HG03575 (cell line): ENCODE measurements at regions not wholly inside any gene's neighbourhood (a gene's known extent, or its start where the extent isn't known, plus 50 kb on each side); places are given as distances from the start of the nearest gene placed in this dataset.
A peak's percentile ranks its signal among the peaks of the same experiment; 100 is the strongest.

Source experiments
- ATAC-seq: cut with Tn5 transposase; IDR thresholded peaks from one replicate; pipeline ENCODE4 v1.9.1; 2021; ENCODE audit not compliant: unreplicated experiment, insufficient number of reproducible peaks, low FRiP score; ENCODE audit errors: extremely low read depth

GRCh38 chr7:22676385-22676784 is 50.6 kb upstream of the IL6 start:
- no peak for ATAC-seq

GRCh38 chr7:22675917-22676343 is 51.1 kb upstream of the IL6 start:
- ATAC-seq: no peak

GRCh38 chr7:22675421-22675820 is 51.6 kb upstream of the IL6 start:
- ATAC-seq: no peak

- peak; percentile 48 for ATAC-seq
Observed at GRCh38 chr7:22672846-22673680, 53.9 kb upstream of the IL6 start.

- ATAC-seq: no peak
Observed at GRCh38 chr7:22671177-22671879, 55.7 kb upstream of the IL6 start.

- no peak for ATAC-seq
Observed at GRCh38 chr7:22670422-22670815, 56.6 kb upstream of the IL6 start.

- no peak for ATAC-seq
Observed at GRCh38 chr7:22669692-22670421, 57.1 kb upstream of the IL6 start.

GRCh38 chr7:22668971-22669401 is 58.0 kb upstream of the IL6 start:
- ATAC-seq: no peak

- ATAC-seq: no peak
Observed at GRCh38 chr7:22667562-22668239, 59.3 kb upstream of the IL6 start.

- no peak for ATAC-seq
Observed at GRCh38 chr7:22667187-22667561, 59.8 kb upstream of the IL6 start.

GRCh38 chr7:22666732-22667131 is 60.3 kb upstream of the IL6 start:
- no peak for ATAC-seq

- ATAC-seq: no peak
Observed at GRCh38 chr7:22665923-22666322, 61.1 kb upstream of the IL6 start.

- ATAC-seq: no peak
Observed at GRCh38 chr7:22664988-22665798, 61.8 kb upstream of the IL6 start.

- no peak for ATAC-seq
Observed at GRCh38 chr7:22663721-22664120, 63.3 kb upstream of the IL6 start.

- ATAC-seq: no peak
Observed at GRCh38 chr7:22663357-22663718, 63.7 kb upstream of the IL6 start.

- ATAC-seq: no peak
Observed at GRCh38 chr7:22662556-22663356, 64.2 kb upstream of the IL6 start.

GRCh38 chr7:22662036-22662435 is 65.0 kb upstream of the IL6 start:
- no peak for ATAC-seq

- ATAC-seq: no peak
Observed at GRCh38 chr7:22660732-22661131, 66.3 kb upstream of the IL6 start.
